Heart right ventricle (tissue), 16 donors: ENCODE measurements at regions not wholly inside any gene's neighbourhood (a gene's known extent, or its start where the extent isn't known, plus 50 kb on each side); places are given as distances from the start of the nearest gene placed in this dataset.
A peak's percentile ranks its signal among the peaks of the same experiment; 100 is the strongest.

Experiments
- ATAC-seq, 8 donors: fragments of 200-7000 bp; cut with Tn5 transposase; one replicate each; pipeline ENCODE4 v1.9.1; 2020; ENCODE audit warnings: mild to moderate bottlenecking in 8 of 8, moderate library complexity in 8 of 8, moderate number of reproducible peaks in 1 of 8
- DNase-seq, 2 donors: peaks; one replicate each; pipeline ENCODE4 v3.0.0-alpha.2; 2020
- H3K27ac ChIP-seq, 10 donors: fragments of 200-600 bp; sonication (generic) in 2 of 10; one replicate each; pipeline versions ENCODE4 v1.5.0 to v1.8.0; 2020 to 2022; ENCODE audit warnings: mild to moderate bottlenecking in 3 of 10
- H3K27me3 ChIP-seq, 7 donors: fragments of 200-600 bp; one replicate each; pipeline ENCODE4 v1.8.0; 2021 to 2022; ENCODE audit warnings: mild to moderate bottlenecking in 2 of 7
- H3K36me3 ChIP-seq, 9 donors: fragments of 200-600 bp; sonication (generic) in 1 of 9; one replicate each; pipeline versions ENCODE4 v1.5.0 to v1.8.0; 2020 to 2022; ENCODE audit warnings: mild to moderate bottlenecking in 2 of 9
- H3K4me1 ChIP-seq, 9 donors: fragments of 200-600 bp; sonication (generic) in 1 of 9; one replicate each; pipeline versions ENCODE4 v1.5.0 to v1.8.0; 2020 to 2022; ENCODE audit warnings: mild to moderate bottlenecking in 4 of 9
- H3K4me3 ChIP-seq, 10 donors: fragments of 200-600 bp; sonication (generic) in 2 of 10; one replicate each; pipeline versions ENCODE4 v1.5.0 to v1.8.0; 2020 to 2022; ENCODE audit warnings: mild to moderate bottlenecking in 7 of 10, moderate library complexity in 2 of 10
- H3K9me3 ChIP-seq, 11 donors: fragments of 200-600 bp in 10 of 11; sonication (generic) in 2 of 11; one replicate each; pipeline versions ENCODE4 v1.5.0 to v1.8.0; 2013 to 2022; ENCODE audit warnings: mild to moderate bottlenecking in 2 of 11, control low read depth in 1 of 11, moderate library complexity in 1 of 11
- CTCF ChIP-seq, 9 donors: fragments of 200-600 bp; sonication (generic) in 2 of 9; IDR thresholded peaks; one replicate each; pipeline versions ENCODE4 v1.5.0 to v1.8.0; 2021 to 2022; ENCODE audit warnings: antibody characterized with exemption in 9 of 9, mild to moderate bottlenecking in 5 of 9, moderate library complexity in 1 of 9
- WGBS, 2 donors: extraction: QIAGEN DNeasy Blood & Tissue Kit; methylation state at CpG; one replicate each; pipeline ENCODE4 v1.1.7; 2013; ENCODE audit warnings: inconsistent platforms in 1 of 2; 5-methylcytosine and 5-hydroxymethylcytosine counted together
- intact Hi-C, 10 donors: fragments of 100-400 bp; cut with DNase I; formaldehyde crosslinking; loops; one replicate each; pipeline versions ENCODE4 v1.11.1 to v1.14.2; 2022
- donor health status: Arrhythmogenic right ventricular cardiomyopathy.
- donor health status: ischemic (EF 13 %, LVEDD 7.1; RV severe dilation, severe dysfunction).
- donor health status: healthy with polysubstance abuse.
- donor health status: DM: no; HTN: yes; CAD: no.
- donor health status: DM: no; HTN: no; CAD: no.
- donor health status: ischemic (EF 25% LVEDD 6.9; RV normal size, moderate dysfunction).
- donor health status: ischemic (EF 25% LVEDD 5.7; RV mildly dilated, moderate dysfunction).
- donor health status: healthy.
- donor health status: DM: yes; HTN: yes; CAD: no.
- donor health status: Ischemic cardiomyopathy.
- donor health status: ischemic (EF 35%, LVEDD 5.7; RV mildly dilated, moderate dysfunction).
- donor health status: nonischemic (EF 11% LVEDD 7.7; RV severe dilation, severe dysfunction).
- donor health status: DM: yes; HTN: yes; CAD: no.
- donor health status: PGD.
- donor health status: ischemic (EF 29% LVEDD 5.4; RV normal size, mild dysfunction).
- donor health status: nonischemic (EF 23%, LVEDD 6.1; RV moderate dilation, normal function).

- Histone ChIP-seq H3K36me3 (no peaks in the 10 kb centered on the region), H3K4me1 (peaks cover 0 to 14% (median 0%) of the 10 kb centered on the region in 9 donors), H3K27ac (no peak overlapping the region), H3K27me3 (no peaks in the 10 kb centered on the region), H3K9me3 (peaks cover 0 to 2% (median 0%) of the 10 kb centered on the region in 11 donors), H3K4me3 (no peak overlapping the region)
- intact Hi-C loops = no loop called here
- peak in 5 of 8 donors; percentile 39 to 90 (median 72) for ATAC-seq
- no peak for DNase-seq
- TF ChIP-seq CTCF (IDR thresholded peaks at IDR 0.05) = no peak
- 87 to 90% methylated on average over 6 of the region's 6 CpGs for WGBS, 2 donors
Observed at GRCh38 chr13:110067355-110068175, 239.4 kb downstream of the COL4A1 start.

- Histone ChIP-seq H3K9me3 (peaks cover 0 to 2% (median 0%) of the 10 kb centered on the region in 11 donors), H3K36me3 (no peaks in the 10 kb centered on the region), H3K27ac (no peak overlapping the region), H3K4me3 (no peak overlapping the region), H3K27me3 (no peaks in the 10 kb centered on the region), H3K4me1 (peaks cover 0 to 15% (median 0%) of the 10 kb centered on the region in 9 donors)
- ATAC-seq = no peak
- intact Hi-C loops = no loop called here
- no peak for TF ChIP-seq CTCF (IDR thresholded peaks at IDR 0.05)
- 96 to 98% methylated on average over 9 of the region's 9 CpGs for WGBS, 2 donors
- no peak for DNase-seq
Observed at GRCh38 chr13:110065780-110066179, 241.2 kb downstream of the COL4A1 start.

DNA sequence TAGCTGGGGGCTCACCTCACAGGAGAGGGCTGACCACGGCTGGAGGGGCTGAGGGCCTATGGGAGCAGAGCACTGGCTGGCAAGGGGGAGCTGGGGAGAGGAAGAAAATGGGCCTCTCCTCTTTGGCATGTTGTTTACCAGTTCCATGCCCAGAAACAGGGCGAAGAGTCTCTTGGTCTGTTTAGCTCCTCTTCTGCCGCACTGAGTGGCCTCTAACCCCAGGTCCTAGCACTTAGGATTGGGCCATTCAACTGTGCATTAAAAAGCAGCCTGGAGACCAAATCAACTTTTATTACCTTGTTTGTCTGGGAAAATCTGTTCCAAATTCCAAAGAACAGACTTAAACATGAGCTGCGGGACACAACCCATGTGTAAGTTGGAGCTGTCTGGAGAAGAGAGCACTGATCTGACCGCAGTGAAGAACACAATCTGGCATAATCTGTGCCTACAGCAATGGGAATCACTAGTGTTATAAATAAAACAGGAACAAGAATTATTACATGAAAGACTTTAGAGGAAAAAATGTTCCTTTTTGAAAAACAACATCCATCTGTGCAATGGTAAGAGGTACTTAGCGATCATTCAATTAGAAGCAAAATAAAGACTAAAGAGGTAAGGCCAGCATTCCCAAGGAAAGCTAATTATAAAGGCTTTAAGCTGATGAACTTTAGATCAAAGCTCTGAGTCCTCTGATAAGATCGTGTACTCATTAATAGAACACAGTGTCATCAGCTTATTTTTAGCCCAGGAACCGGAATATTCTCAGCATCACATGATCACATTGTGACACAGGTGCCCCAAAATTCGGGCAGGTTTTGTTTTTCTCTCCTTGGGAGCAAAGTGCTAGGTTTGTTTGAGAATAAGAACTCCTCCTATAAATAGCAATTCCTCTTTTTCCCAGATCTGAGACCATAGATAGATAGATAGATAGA, 243.2 kb downstream of the COL4A1 start:
- TF ChIP-seq CTCF (IDR thresholded peaks at IDR 0.05) = no peak
- ATAC-seq = no peak
- H3K27ac ChIP-seq = no peak overlapping the region

DNA sequence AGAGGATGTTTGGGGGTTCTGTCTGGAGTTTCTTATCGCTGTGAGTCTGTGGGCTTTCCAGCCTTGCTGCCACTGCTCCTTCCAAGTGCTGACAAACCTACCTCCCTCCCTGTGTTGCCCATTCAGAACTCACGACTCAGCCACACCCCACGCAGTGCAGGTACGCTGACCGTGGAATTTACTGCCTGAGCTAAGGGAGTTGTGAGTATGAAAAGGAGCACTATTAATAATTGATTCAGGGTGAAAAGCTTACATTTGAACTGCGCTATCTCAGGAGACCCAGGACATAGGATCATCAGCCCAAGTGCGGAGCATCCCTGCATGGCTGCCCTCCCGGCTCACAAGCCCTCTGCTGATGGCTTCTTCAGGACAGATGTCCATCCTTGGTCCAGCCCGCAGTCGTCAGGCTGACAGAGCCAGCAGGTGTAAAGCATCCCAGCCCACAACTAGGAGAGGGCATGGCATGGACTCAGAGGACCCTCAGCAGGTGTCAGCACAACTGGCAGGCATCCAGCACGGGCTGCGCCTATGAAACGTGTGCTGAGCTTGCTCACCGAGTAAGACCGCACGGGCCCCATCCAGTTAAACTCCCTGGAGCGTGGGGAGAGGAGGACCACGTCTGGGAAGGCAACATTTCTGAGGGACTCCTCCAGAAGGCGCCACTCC, 244.0 kb downstream of the COL4A1 start:
- H3K27ac ChIP-seq = peak overlapping the region in 2 of 10 donors; percentile 14 to 21
- DNase-seq (no peak), ATAC-seq (peak in 6 of 8 donors; percentile 11 to 42 (median 20))
- 91% methylated on average over 19 of the region's 19 CpGs for WGBS, 2 donors
- peaks cover 0 to 15% (median 0%) of the 10 kb centered on the region in 9 donors for H3K4me1 ChIP-seq
- H3K36me3 ChIP-seq = no peaks in the 10 kb centered on the region
- H3K9me3 ChIP-seq = peaks cover 0 to 2% (median 0%) of the 10 kb centered on the region in 11 donors
- H3K4me3 ChIP-seq = no peak overlapping the region
- no peak for TF ChIP-seq CTCF (IDR thresholded peaks at IDR 0.05)
- intact Hi-C loops = no loop called here
- no peaks in the 10 kb centered on the region for H3K27me3 ChIP-seq

More for the DNA sequence above, 243.2 kb downstream of the COL4A1 start:
- no peak overlapping the region for H3K4me3 ChIP-seq
- H3K4me1 ChIP-seq = peaks cover 0 to 15% (median 0%) of the 10 kb centered on the region in 9 donors
- no peak for DNase-seq
- 74 to 76% methylated on average over 9 of the region's 9 CpGs for WGBS, 2 donors
- no peaks in the 10 kb centered on the region for H3K27me3 ChIP-seq
- intact Hi-C loops = no loop called here
- no peaks in the 10 kb centered on the region for H3K36me3 ChIP-seq
- H3K9me3 ChIP-seq = peaks cover 0 to 2% (median 0%) of the 10 kb centered on the region in 11 donors
